HG03439 (cell line): ENCODE measurements at regions not wholly inside any gene's neighbourhood (a gene's known extent, or its start where the extent isn't known, plus 50 kb on each side); places are given as distances from the start of the nearest gene placed in this dataset.
"Not testable (repeated sequence)": the region's sequence is repeated elsewhere in the genome, so short reads cannot be mapped to it uniquely, and the experiment has no call there.

Source experiments
- ATAC-seq: cut with Tn5 transposase; IDR thresholded peaks from one replicate; pipeline ENCODE4 v1.9.1; 2021; ENCODE audit warnings: mild to moderate bottlenecking, moderate library complexity; ENCODE audit not compliant: unreplicated experiment

DNA sequence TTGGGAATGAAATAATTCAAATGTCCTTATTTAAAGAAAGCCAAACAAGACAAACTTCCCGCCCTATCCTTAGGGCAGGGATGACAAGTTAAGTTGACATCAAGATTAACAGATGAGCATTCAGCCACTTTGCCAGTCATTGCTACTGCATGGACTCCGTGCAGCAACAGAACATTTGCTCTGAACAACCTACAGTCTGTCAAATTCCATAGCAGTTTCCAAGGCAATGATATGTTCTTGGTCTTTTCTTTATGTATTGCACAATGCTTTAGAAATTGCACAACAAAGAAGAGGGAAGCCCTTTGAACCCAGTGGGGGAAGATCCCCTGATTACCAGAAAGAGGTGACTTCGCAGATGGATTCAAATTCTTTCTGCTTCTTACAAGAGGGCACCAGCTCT is 269.8 kb downstream of the BCAT1 start:
- ATAC-seq: no peak

DNA sequence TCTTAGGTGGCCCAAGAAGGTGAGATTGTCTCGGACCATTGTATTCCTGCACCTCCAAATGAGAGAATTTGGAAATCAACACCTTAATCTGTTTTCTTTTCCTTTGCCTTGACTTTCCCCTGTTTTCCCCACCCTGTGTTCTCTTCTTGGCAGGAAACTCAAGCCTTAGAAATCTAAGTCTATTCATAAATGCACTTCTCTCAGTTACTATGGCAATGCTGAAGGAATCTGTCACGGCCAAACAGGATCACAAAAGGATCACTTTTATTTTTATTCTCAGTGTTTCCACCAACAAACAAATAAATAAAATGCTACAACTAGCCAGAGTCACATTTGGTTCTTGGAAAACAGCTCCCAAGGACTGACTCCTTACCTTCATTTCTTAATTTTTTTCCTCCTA is 270.5 kb downstream of the BCAT1 start:
- ATAC-seq: no peak

GRCh38 chr12:24668563-24668962 is 280.3 kb downstream of the BCAT1 start:
- no peak for ATAC-seq

GRCh38 chr12:24664161-24664880 is 284.6 kb downstream of the BCAT1 start:
- no peak for ATAC-seq

DNA sequence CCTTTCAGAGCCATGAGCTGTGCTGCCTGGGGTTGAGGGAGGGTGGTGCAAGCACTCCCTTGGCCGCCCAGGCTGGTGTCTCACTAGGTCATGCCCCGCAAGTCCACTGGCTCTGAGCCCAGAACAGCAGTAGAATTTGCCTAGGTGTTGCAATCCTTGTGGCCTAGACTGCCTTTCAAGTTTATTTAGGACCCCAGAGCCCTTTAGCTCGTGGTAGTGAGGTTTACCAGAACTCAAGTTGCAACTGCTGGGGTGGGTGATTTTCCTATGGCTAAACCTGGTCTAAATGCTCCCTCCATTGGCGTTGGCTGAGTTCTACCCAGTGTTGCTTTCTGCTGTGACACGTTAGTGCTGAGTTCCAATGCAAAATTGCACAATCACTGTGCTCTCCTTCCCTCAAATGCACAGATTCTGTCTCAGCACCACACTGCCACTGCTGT is 287.2 kb downstream of the BCAT1 start:
- no peak for ATAC-seq

DNA sequence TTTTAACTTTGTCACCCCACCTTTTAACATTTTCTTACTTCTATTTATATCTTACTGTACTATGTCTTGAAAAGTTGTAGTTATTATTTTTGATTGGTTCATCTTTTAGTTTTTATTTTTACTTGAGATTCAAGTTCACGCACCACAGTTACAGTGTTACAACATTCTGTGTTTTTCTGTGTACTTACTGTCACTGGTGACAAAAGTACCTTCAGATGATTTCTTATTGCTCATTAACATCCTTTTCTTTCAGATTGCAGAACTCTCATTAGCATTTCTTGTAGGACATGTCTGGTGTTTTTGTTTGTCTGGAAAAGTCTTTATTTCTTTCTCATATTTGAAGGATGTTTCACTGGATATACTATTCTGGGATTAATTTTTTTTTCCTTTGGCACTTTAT is 289.9 kb downstream of the BCAT1 start:
- no peak for ATAC-seq

DNA sequence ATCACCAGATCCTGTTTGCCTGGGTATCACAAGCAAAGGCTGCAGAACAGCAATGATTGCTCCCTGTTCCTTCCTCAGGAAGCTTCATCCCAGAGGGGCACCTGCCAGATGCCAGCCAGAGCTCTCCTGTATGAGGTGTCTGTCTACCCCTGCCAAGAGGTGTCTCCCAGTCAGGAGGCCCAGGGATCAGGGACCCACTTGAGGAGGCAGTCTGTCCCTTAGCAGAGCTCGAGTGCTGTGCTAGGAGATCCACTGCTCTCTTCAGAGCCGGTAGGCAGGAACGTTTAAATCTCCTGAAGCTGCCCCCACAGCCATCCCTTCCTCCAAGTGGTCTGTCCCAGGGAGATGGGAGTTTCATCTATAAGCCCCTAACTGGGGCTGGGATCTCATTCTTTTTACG is 294.6 kb downstream of the BCAT1 start:
- ATAC-seq: not testable (repeated sequence)

GRCh38 chr12:24649634-24650033 is 299.3 kb downstream of the BCAT1 start:
- no peak for ATAC-seq

DNA sequence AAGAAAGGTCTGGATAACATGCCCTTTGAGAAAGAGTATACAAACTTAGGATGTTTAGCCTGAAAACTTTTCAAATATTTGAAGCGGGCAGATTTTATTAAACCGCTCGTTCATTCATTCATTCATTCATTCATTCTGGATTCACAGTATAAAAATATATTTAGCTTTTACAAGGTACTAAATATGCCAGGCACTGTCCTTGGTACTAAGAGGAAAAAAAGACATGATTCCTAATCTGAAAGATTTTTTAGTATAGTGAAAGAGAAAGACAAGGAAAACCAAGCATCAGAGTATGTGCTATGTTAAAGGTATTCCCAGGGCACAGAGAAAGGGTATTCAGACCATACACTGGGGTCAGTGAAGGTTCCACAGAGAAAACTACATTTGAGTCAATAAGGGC is 299.7 kb downstream of the BCAT1 start:
- ATAC-seq: no peak

DNA sequence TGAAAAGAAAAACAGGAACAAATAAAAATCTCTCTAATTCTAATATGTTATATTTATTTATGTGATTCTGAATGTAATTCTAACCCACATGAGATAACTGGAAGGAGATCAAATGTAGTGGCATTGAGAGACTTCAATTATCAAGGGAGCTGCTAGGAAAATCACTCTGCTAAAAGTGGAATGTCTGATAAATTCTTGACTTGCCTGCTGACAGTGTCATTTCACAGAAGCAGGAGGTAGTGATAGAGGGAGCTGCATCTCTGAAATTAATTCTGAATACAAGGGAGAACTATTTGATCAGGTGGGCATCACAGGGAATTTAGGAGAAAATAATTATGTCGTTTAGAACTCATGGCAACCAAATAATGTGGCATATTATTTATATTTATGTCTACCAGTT is 303.6 kb downstream of the BCAT1 start:
- ATAC-seq: no peak

GRCh38 chr12:24643120-24644119 is 305.5 kb downstream of the BCAT1 start:
- no peak for ATAC-seq

DNA sequence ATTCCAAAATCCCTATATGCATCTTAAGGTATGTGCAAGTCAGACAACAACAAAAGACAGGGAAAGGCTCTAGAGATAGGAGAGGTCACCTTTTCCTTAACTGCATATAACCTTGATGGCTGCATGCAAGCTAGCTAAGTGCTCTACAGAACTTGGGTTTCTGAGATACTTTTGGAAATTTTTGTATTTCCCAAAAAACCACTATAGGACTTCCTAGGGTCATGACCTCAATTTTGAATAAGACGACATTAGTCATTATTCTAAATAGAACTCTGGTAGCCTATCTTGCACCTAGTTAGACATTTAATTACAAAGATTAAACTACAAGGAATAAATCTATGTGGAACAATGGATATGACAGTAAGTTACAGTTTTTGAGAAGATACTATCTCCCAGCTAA is 309.3 kb downstream of the BCAT1 start:
- ATAC-seq: no peak

DNA sequence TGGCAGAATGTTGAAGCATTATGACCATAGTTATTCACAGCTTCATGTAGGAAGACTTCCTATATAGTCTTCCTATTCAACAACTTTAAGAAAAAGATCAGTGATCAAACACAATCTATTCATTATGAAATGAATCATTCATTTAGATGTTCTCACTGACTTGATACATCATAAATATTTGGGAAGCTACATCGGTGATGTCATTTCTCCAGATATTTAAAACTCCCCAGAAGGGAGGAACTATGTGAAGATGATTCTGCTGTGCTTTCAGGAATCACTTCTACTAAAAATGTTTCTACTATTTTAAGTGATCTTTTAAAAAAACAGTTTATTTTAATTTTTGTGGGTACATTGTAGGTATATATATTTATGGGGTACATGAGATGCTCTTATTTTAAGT is 316.4 kb downstream of the BCAT1 start:
- ATAC-seq: no peak

GRCh38 chr12:24631676-24632426 is 317.1 kb downstream of the BCAT1 start:
- ATAC-seq: no peak

DNA sequence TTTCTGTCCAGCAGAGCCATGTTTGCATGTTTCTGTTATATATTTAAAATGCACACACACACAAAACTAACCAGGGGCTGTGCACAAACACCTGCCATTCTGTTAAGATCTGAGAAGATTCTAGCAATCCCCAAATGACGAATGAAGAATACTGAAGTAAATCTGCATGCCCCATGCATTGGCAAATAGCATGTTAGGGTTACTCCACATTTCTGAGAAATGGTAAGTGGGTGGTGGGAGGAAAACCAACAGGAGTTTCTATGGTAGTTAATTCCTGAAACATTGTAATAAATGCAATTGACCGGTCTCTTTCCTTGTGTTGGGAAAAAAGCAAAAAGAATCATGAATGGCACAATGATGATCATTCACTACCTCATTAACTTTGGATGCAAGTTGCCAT is 318.0 kb downstream of the BCAT1 start:
- no peak for ATAC-seq

DNA sequence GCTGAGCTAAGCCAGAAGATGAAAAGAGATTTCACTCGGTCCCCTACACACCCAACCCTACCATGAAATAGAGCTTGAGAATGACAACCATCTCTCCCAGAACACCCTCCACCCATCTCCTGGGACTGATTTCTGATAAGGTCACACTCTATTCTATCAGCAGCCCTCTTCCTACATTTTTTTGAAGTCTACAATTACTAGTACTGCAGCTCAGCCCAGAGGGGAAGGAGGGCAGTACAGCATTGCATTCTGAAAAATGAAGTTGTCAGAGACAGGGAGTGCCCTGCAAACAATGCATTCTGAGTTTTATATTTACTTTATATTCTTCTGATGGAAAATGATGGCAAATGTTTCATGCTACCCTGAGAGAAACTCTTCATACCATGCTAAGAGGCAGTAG is 318.5 kb downstream of the BCAT1 start:
- ATAC-seq: no peak

- no peak for ATAC-seq
Observed at GRCh38 chr12:24625103-24625502, 323.8 kb downstream of the BCAT1 start.

DNA sequence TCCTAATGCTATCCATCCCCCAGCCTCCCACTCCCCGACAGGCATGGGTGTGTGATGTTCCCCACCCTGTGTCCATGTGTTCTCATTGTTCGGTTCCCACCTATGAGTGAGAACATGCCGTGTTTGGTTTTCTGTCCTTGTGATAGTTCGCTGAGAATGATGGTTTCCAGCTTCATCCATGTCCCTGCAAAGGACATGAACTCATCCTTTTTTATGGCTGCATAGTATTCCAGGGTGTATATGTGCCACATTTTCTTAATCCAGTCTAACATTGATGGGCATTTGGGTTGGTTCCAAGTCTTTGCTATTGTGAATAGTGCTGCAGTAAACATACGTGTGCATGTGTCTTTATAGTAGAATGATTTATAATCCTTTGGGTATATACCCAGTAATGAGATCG is 328.9 kb downstream of the BCAT1 start:
- not testable (repeated sequence) for ATAC-seq

DNA sequence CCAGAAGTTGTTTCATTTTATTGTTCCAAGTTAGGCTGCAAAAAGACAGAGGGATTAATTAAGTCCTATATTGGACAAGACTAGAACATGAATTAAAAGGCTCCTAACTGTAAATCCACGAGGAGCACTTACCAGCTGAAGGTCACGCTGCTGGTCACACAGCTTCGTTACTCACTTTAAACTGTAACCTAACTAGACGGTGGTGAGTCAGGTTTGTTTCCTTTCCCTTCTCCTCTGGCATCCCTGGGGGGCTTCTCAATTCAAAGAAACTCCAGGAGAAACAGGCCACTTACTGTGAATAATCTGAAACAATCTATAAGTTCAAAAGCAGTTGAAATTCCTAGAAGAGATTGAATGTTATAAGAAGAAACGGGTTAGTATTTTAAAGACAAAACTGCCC is 331.4 kb downstream of the BCAT1 start:
- no peak for ATAC-seq

DNA sequence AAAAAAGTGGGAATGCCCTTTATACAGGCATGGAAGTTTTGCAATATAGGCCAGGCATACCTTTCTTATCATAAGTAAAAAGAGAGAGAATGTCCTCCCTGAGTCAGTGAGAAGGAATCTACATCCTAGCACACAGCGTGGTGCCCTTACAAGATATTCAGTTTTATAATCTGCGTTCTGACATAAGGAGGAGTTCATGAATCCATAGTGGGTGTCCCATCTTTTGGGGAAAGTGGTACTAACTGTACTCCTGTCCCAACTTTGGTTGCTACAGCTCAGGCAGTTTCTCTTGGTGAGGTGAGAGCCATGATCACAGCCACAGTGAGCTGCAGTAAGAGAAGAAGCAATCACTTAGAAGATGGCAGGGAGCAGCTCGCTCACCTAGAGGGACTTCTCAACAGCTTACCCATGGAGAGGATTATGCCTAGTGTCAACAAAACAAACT is 332.9 kb downstream of the BCAT1 start:
- ATAC-seq: no peak

DNA sequence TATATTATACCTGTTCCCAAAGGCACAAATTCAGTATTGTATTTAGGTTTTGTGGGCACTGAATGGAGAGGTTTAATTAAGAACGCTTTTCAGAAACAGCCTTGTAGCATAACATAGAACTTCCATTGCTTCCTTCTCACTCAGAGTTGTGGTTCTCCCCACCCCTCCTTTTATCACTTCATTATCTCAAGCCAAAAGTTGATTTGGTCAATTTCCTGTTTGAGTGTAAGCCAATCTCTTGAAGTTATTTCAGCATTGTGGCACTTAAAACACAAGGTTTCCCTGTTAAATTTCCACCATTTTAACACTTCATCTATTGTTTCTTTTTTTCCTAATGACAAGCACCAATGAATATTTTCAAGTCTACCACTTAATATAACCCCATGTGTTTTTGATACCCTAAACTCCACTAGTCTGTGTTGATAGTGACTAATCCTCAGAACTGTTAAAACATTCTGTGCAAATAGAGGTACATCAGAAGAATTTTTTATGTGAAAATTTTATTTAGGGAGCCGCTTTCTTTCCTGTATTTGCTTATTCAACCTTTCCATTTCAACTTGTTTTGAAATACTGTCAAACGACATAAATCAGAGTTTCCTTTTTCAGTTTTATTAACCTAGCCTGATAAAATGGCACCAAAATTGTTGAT is 340.1 kb downstream of the BCAT1 start:
- ATAC-seq: no peak
